A549 (cell line): ENCODE measurements at regions not wholly inside any gene's neighbourhood (a gene's known extent, or its start where the extent isn't known, plus 50 kb on each side); places are given as distances from the start of the nearest gene placed in this dataset.

Experiments used
- CEBPB ChIP-seq, 2 experiments: fragments of >200 bp in 1 of 2; sonication (Bioruptor Twin) in 1 of 2; formaldehyde crosslinking in 1 of 2; IDR thresholded peaks; 2 replicates each; pipeline ENCODE4 v1.6.1; 2012 to 2016
- CTCF ChIP-seq: fragments of >200 bp; sonication (Bioruptor Twin); formaldehyde crosslinking; IDR thresholded peaks from 3 replicates; pipeline ENCODE4 v1.5.1; 2016
- RNF2 ChIP-seq: fragments of 200-600 bp; sonication (generic); IDR thresholded peaks from 2 replicates; pipeline ENCODE4 v1.6.1; 2016; ENCODE audit warnings: low read depth, mild to moderate bottlenecking, antibody characterized with exemption, moderate library complexity, borderline replicate concordance

GRCh38 chr6:103236923-103237322 lies 1622.8 kb downstream of the HACE1 start:
- TF ChIP-seq CTCF (no peak), CEBPB (IDR thresholded peaks at IDR 0.05) (no peak), RNF2 (no peak)
